SK-N-SH (cell line): ENCODE measurements at regions not wholly inside any gene's neighbourhood (a gene's known extent, or its start where the extent isn't known, plus 50 kb on each side); places are given as distances from the start of the nearest gene placed in this dataset.

Experiments used
- CTCF ChIA-PET: fragments of 300-600, 350-600 bp; formaldehyde crosslinking; extraction: SDS; loops from one replicate; lab custom pipeline; 2021; lab: Yijun Ruan, JAX
- POLR2A ChIA-PET: fragments of 350-600 bp; sonication (Branson Sonifier 250); formaldehyde crosslinking; extraction: SDS; loops from one replicate; lab custom pipeline; 2020; ENCODE audit warnings: antibody characterized with exemption, inconsistent platforms; lab: Yijun Ruan, JAX
- DNase-seq: peaks from one replicate; pipeline ENCODE4 v3.0.0; 2012
- H2AFZ ChIP-seq: fragments of 200-600 bp; sonication (generic); 2 replicates; pipeline ENCODE4 v1.8.1; 2016; ENCODE audit warnings: antibody characterized with exemption, mild to moderate bottlenecking, low read depth
- H3F3A ChIP-seq: fragments of 200-600 bp; sonication (generic); replicated peaks from 2 replicates; pipeline ENCODE3; 2016; ENCODE audit warnings: antibody characterized with exemption, mild to moderate bottlenecking; ENCODE audit not compliant: insufficient read depth
- H3K27ac ChIP-seq, 2 experiments: fragments of 200-500 bp in 1 of 2; fragments of 200-600 bp in 1 of 2; sonication (Bioruptor generic) in 1 of 2; sonication (generic), shearing (Covaris generic) in 1 of 2; 2 replicates each; pipeline versions ENCODE4 v1.5.1 to v1.6.1; 2014 to 2016; ENCODE audit warnings: low read depth in 2 of 2, inconsistent platforms in 1 of 2, low read length in 1 of 2, mild to moderate bottlenecking in 1 of 2, mixed read lengths in 1 of 2
- H3K27me3 ChIP-seq: fragments of 200-600 bp; sonication (generic), shearing (Covaris generic); 2 replicates; pipeline ENCODE4 v1.6.1; 2016; ENCODE audit warnings: mixed run types; ENCODE audit not compliant: insufficient read depth
- H3K36me3 ChIP-seq, 2 experiments: fragments of 200-500 bp in 1 of 2; fragments of 200-600 bp in 1 of 2; sonication (Bioruptor generic) in 1 of 2; sonication (generic) in 1 of 2; replicated peaks in 1 of 2; 2 replicates each; pipeline versions ENCODE3 to v1.5.1; 2014 to 2016; ENCODE audit warnings: low read length in 1 of 2, mild to moderate bottlenecking in 1 of 2; ENCODE audit not compliant: insufficient read depth in 2 of 2, control insufficient read depth in 1 of 2
- H3K4me1 ChIP-seq, 2 experiments: fragments of 200-500 bp in 1 of 2; fragments of 200-600 bp in 1 of 2; sonication (Bioruptor generic) in 1 of 2; sonication (generic), shearing (Covaris generic) in 1 of 2; 2 replicates each; pipeline versions ENCODE4 v1.5.1 to v1.6.1; 2014 to 2016; ENCODE audit warnings: low read depth in 1 of 2, low read length in 1 of 2, mixed run types in 1 of 2; ENCODE audit not compliant: insufficient read depth in 2 of 2, control insufficient read depth in 1 of 2
- H3K4me2 ChIP-seq: fragments of 200-600 bp; sonication (generic), shearing (Covaris generic); 2 replicates; pipeline ENCODE4 v1.6.1; 2017; ENCODE audit warnings: mixed run types
- H3K4me3 ChIP-seq, 2 experiments: fragments of 200-500 bp in 1 of 2; fragments of 200-600 bp in 1 of 2; sonication (Bioruptor generic) in 1 of 2; sonication (generic), shearing (Covaris generic) in 1 of 2; 2 replicates each; pipeline versions ENCODE4 v1.5.1 to v1.8.1; 2014 to 2016; ENCODE audit warnings: low read depth in 2 of 2, inconsistent platforms in 1 of 2, low read length in 1 of 2, mild to moderate bottlenecking in 1 of 2, mixed read lengths in 1 of 2, moderate library complexity in 1 of 2
- H3K79me2 ChIP-seq: fragments of 200-600 bp; sonication (generic); 2 replicates; pipeline ENCODE4 v1.8.1; 2017; ENCODE audit warnings: mild to moderate bottlenecking; ENCODE audit not compliant: insufficient read depth
- H3K9ac ChIP-seq: fragments of 200-600 bp; sonication (generic); 2 replicates; pipeline ENCODE4 v1.6.1; 2017; ENCODE audit warnings: mixed run types
- H3K9me2 ChIP-seq: fragments of 200-600 bp; sonication (generic); 2 replicates; pipeline ENCODE4 v1.6.1; 2017; ENCODE audit warnings: mixed run types
- H3K9me3 ChIP-seq: fragments of 200-600 bp; sonication (generic); 2 replicates; pipeline ENCODE4 v1.6.1; 2017; ENCODE audit warnings: mixed run types, mild to moderate bottlenecking, moderate library complexity
- H4K20me1 ChIP-seq: fragments of 200-600 bp; sonication (generic); 2 replicates; pipeline ENCODE4 v1.6.1; 2017; ENCODE audit warnings: mild to moderate bottlenecking, mixed run types; ENCODE audit not compliant: insufficient read depth
- CTCF ChIP-seq: fragments of 200-600 bp; sonication (generic); IDR thresholded peaks from 2 replicates; pipeline ENCODE4 v1.6.1; 2017; ENCODE audit warnings: antibody characterized with exemption, mild to moderate bottlenecking, moderate library complexity
- ELF1 ChIP-seq: IDR thresholded peaks from 2 replicates; pipeline ENCODE4 v1.4.0; 2012
- EP300 ChIP-seq, 2 experiments: IDR thresholded peaks; 2 replicates each; pipeline versions ENCODE4 v1.4.0 to v1.6.1; 2012; ENCODE audit warnings: borderline replicate concordance in 1 of 2, low read depth in 1 of 2, low read length in 1 of 2
- FOSL2 ChIP-seq: IDR thresholded peaks from 2 replicates; pipeline ENCODE4 v1.4.0; 2012; ENCODE audit warnings: low read depth, mild to moderate bottlenecking, moderate library complexity, borderline replicate concordance
- FOXJ3 ChIP-seq: sonication (generic); formaldehyde crosslinking; IDR thresholded peaks from 2 replicates; pipeline ENCODE4 v1.5.1; 2020; ENCODE audit warnings: mild to moderate bottlenecking, missing genetic modification reagents
- FOXM1 ChIP-seq: IDR thresholded peaks from 2 replicates; pipeline ENCODE4 v1.4.0; 2012; ENCODE audit warnings: low read depth, mild to moderate bottlenecking
- JUND ChIP-seq: IDR thresholded peaks from 2 replicates; pipeline ENCODE4 v1.4.0; 2012
- NRF1 ChIP-seq: IDR thresholded peaks from 2 replicates; pipeline ENCODE4 v1.6.1; 2012; ENCODE audit warnings: low read depth, mild to moderate bottlenecking, low read length
- POLR2AphosphoS5 ChIP-seq: IDR thresholded peaks from 2 replicates; pipeline ENCODE4 v1.6.1; 2012; ENCODE audit warnings: low read depth, low read length
- REST ChIP-seq: IDR thresholded peaks from 2 replicates; pipeline ENCODE4 v1.6.1; 2012; ENCODE audit warnings: mild to moderate bottlenecking, low read depth, low read length, moderate library complexity
- RFX5 ChIP-seq: IDR thresholded peaks from 2 replicates; pipeline ENCODE4 v1.6.1; 2012; ENCODE audit warnings: mild to moderate bottlenecking, improper control_type of control experiment, low read length
- RXRA ChIP-seq: IDR thresholded peaks from 2 replicates; pipeline ENCODE4 v1.4.0; 2012; ENCODE audit warnings: low read depth, mild to moderate bottlenecking, borderline replicate concordance
- SIN3A ChIP-seq: IDR thresholded peaks from 2 replicates; pipeline ENCODE4 v1.6.1; 2012; ENCODE audit warnings: low read depth, mild to moderate bottlenecking, low read length, moderate library complexity, borderline replicate concordance
- TAF1 ChIP-seq: IDR thresholded peaks from 2 replicates; pipeline ENCODE4 v1.6.1; 2012; ENCODE audit warnings: low read depth, mild to moderate bottlenecking, low read length, moderate library complexity, borderline replicate concordance
- USF1 ChIP-seq: IDR thresholded peaks from 2 replicates; pipeline ENCODE4 v1.4.0; 2012; ENCODE audit warnings: low read depth, borderline replicate concordance
- USF2 ChIP-seq: fragments of 150-350 bp; IDR thresholded peaks from 2 replicates; pipeline ENCODE4 v1.6.1; 2017; ENCODE audit warnings: antibody characterized with exemption, low read length, low read depth, borderline replicate concordance
- YY1 ChIP-seq: IDR thresholded peaks from 2 replicates; pipeline ENCODE4 v1.4.0; 2012; ENCODE audit warnings: low read depth, mild to moderate bottlenecking
- WGBS: methylation state at CpG from one replicate; pipeline ENCODE4 v1.1.6; 2017; ENCODE audit warnings: low lambda C conversion rate; 5-methylcytosine and 5-hydroxymethylcytosine counted together

GRCh38 chr18:60446821-60447220, 74.2 kb upstream of the MC4R start:
- H3K27me3 ChIP-seq = no peaks in the 10 kb centered on the region
- TF ChIP-seq USF2 (no peak), FOXM1 (no peak), RFX5 (no peak), REST (no peak), FOSL2 (no peak), SIN3A (no peak)
- TF ChIP-seq, all 33 proteins: peak for 0
- H3K9ac ChIP-seq = no peak overlapping the region
- ChIA-PET POLR2A (no interaction called here), CTCF (no interaction called here)
- no peaks in the 10 kb centered on the region for H4K20me1 ChIP-seq
- H3K4me3 ChIP-seq = no peak overlapping the region
- H3K79me2 ChIP-seq = no peaks in the 10 kb centered on the region
- H3K9me3 ChIP-seq = no peaks in the 10 kb centered on the region
- no peaks in the 10 kb centered on the region for H3K36me3 ChIP-seq
- WGBS = 100% methylated on average over 1 of the region's 5 CpGs
- H2AFZ ChIP-seq = no peak overlapping the region
- DNase-seq = no peak
- peaks cover 9% of the 10 kb centered on the region for H3F3A ChIP-seq
- no peak overlapping the region for H3K4me2 ChIP-seq
- H3K9me2 ChIP-seq = no peaks in the 10 kb centered on the region
- no peak overlapping the region for H3K27ac ChIP-seq
- no peaks in the 10 kb centered on the region; a peak in 2 of 4 replicates for H3K4me1 ChIP-seq

GRCh38 chr18:60448487-60449267, 76.1 kb upstream of the MC4R start:
- H3K9me2 ChIP-seq = no peaks in the 10 kb centered on the region
- peaks cover 9% of the 10 kb centered on the region for H3F3A ChIP-seq
- no peaks in the 10 kb centered on the region for H4K20me1 ChIP-seq
- no peaks in the 10 kb centered on the region; a peak in 2 of 4 replicates for H3K4me1 ChIP-seq
- no peak overlapping the region for H3K4me2 ChIP-seq
- no peak overlapping the region for H3K27ac ChIP-seq
- no peaks in the 10 kb centered on the region for H3K9me3 ChIP-seq
- no peaks in the 10 kb centered on the region for H3K27me3 ChIP-seq
- POLR2A ChIA-PET = no interaction called here
- no peak overlapping the region for H3K9ac ChIP-seq
- CTCF ChIA-PET = no interaction called here
- no peak overlapping the region for H3K4me3 ChIP-seq
- WGBS = 76% methylated on average over 3 of the region's 3 CpGs
- H3K79me2 ChIP-seq = no peaks in the 10 kb centered on the region
- DNase-seq = no peak
- no peaks in the 10 kb centered on the region for H3K36me3 ChIP-seq
- H2AFZ ChIP-seq = no peak overlapping the region
- no peak for TF ChIP-seq POLR2AphosphoS5
- no peak for TF ChIP-seq YY1
- no peak for TF ChIP-seq USF1
- no peak for TF ChIP-seq JUND
- TF ChIP-seq USF2 = no peak
- TF ChIP-seq FOXM1 = no peak
- TF ChIP-seq FOSL2 = no peak
- no peak for TF ChIP-seq NRF1
- TF ChIP-seq CTCF = no peak
- TF ChIP-seq EP300 (IDR thresholded peaks at IDR 0.05; ENCODE audit: borderline replicate concordance in 1 of 2, low read depth in 1 of 2, low read length in 1 of 2) = no peak
- no peak for TF ChIP-seq RXRA
- no peak for TF ChIP-seq FOXJ3 (CRISPR knock-in tag)
- TF ChIP-seq TAF1 = no peak
- no peak for TF ChIP-seq RFX5
- no peak for TF ChIP-seq ELF1
